K562 (cell line): ENCODE measurements at regions not wholly inside any gene's neighbourhood (a gene's known extent, or its start where the extent isn't known, plus 50 kb on each side); places are given as distances from the start of the nearest gene placed in this dataset.
A peak's percentile ranks its signal among the peaks of the same experiment; 100 is the strongest.

Experiments
- ATAC-seq: fragments of 200-7000 bp; cut with Tn5 transposase; 3 replicates; pipeline ENCODE4 v1.9.1; 2020; ENCODE audit warnings: moderate library complexity
- BruUV-seq: library from RNA; stranded (reverse); fragments of 400-500 nt; replicated peaks from 2 replicates; lab custom pipeline; 2021; lab: Mats Ljungman, UMichigan
- CTCF ChIA-PET: fragments of 300-600 bp; formaldehyde crosslinking; extraction: SDS; loops from one replicate; lab custom pipeline; 2021; ENCODE audit warnings: low intra/inter-chr PET ratio; lab: Yijun Ruan, JAX
- POLR2A ChIA-PET: fragments of 300-600, 350-650 bp; sonication (Branson Sonifier 250); formaldehyde crosslinking; extraction: SDS; loops from one replicate; lab custom pipeline; 2021; ENCODE audit warnings: antibody characterized with exemption, inconsistent platforms; lab: Yijun Ruan, JAX
- DNase-seq, 4 experiments: peaks; one replicate each; pipeline versions ENCODE4 v3.0.0 to v3.0.0-alpha.2; 2011 to 2018; ENCODE audit warnings: low spot score in 3 of 4, mixed read lengths in 3 of 4; ENCODE audit errors: extremely low read depth in 1 of 4
- FAIRE-seq: peaks from 2 replicates; lab custom pipeline; 2011; peaks lifted over from hg19 to GRCh38; lab: Jason Lieb, UNC
- H2AFZ ChIP-seq: 2 replicates; pipeline ENCODE4 v1.6.0; 2011; ENCODE audit warnings: low read depth, low read length, control low read depth, inconsistent platforms
- H3K27ac ChIP-seq: fragments of 200-600 bp; 3 replicates; pipeline ENCODE4 v1.8.0; 2011; ENCODE audit warnings: low read depth, mild to moderate bottlenecking, control low read depth, inconsistent platforms, low read length, moderate library complexity, mixed read lengths; ENCODE audit errors: extremely low read depth
- H3K27me3 ChIP-seq, 2 experiments: fragments of 300-600 bp in 1 of 2; 2 replicates in 1 of 2; 3 replicates in 1 of 2; pipeline versions ENCODE4 v1.6.0 to v1.8.0; 2011; ENCODE audit warnings: inconsistent platforms in 2 of 2, low read length in 2 of 2, mild to moderate bottlenecking in 1 of 2, mixed read lengths in 1 of 2, moderate library complexity in 1 of 2; ENCODE audit not compliant: control insufficient read depth in 2 of 2, insufficient read depth in 2 of 2
- H3K36me3 ChIP-seq: fragments of 300-600 bp; 3 replicates; pipeline ENCODE4 v1.8.0; 2011; ENCODE audit warnings: mild to moderate bottlenecking, low read length, inconsistent platforms; ENCODE audit not compliant: control insufficient read depth, insufficient read depth
- H3K4me1 ChIP-seq, 2 experiments: fragments of 200-600 bp in 1 of 2; replicated peaks in 1 of 2; 2 replicates in 1 of 2; 3 replicates in 1 of 2; pipeline versions ENCODE4 v1.5.1 to v1.8.0; 2011; ENCODE audit warnings: inconsistent platforms in 2 of 2, low read length in 2 of 2, mild to moderate bottlenecking in 1 of 2, mixed read lengths in 1 of 2, moderate library complexity in 1 of 2; ENCODE audit not compliant: control insufficient read depth in 2 of 2, insufficient read depth in 2 of 2
- H3K4me2 ChIP-seq: 2 replicates; pipeline ENCODE4 v1.6.1; 2011; ENCODE audit warnings: low read length, control low read depth, inconsistent platforms, mixed read lengths; ENCODE audit not compliant: insufficient read depth
- H3K4me3 ChIP-seq: fragments of 200-600 bp; sonication (generic), shearing (Covaris generic); 2 replicates; pipeline ENCODE4 v1.5.1; 2016; ENCODE audit warnings: control low read depth, inconsistent platforms
- H3K79me2 ChIP-seq: fragments of 200-600 bp; 3 replicates; pipeline ENCODE4 v1.8.0; 2011; ENCODE audit warnings: low read length, inconsistent platforms; ENCODE audit not compliant: control insufficient read depth, insufficient read depth
- H3K9ac ChIP-seq, 2 experiments: 2 replicates each; pipeline versions ENCODE4 v1.6.0 to v1.6.1; 2011; ENCODE audit warnings: low read depth in 2 of 2, low read length in 2 of 2, control low read depth in 1 of 2, inconsistent platforms in 1 of 2, mild to moderate bottlenecking in 1 of 2, mixed read lengths in 1 of 2; ENCODE audit not compliant: insufficient read depth in 1 of 2
- H3K9me1 ChIP-seq: one replicate; pipeline ENCODE4 v1.6.0; 2011; ENCODE audit warnings: inconsistent platforms, mild to moderate bottlenecking, low read length, moderate library complexity; ENCODE audit not compliant: control insufficient read depth, insufficient read depth
- H3K9me3 ChIP-seq: replicated peaks from 2 replicates; pipeline ENCODE4 v1.5.1; 2011; ENCODE audit warnings: low read depth, low read length, inconsistent platforms; ENCODE audit not compliant: control insufficient read depth, insufficient read depth
- H4K20me1 ChIP-seq: replicated peaks from 2 replicates; pipeline ENCODE4 v1.6.1; 2011; ENCODE audit warnings: low read length, inconsistent platforms, mixed read lengths; ENCODE audit not compliant: control insufficient read depth, insufficient read depth
- C11orf30 ChIP-seq: fragments of 450-650 bp; IDR thresholded peaks from 2 replicates; pipeline ENCODE4 v1.6.1; 2016; ENCODE audit warnings: low read depth, mild to moderate bottlenecking
- CAMTA2 ChIP-seq: fragments of 250-450 bp; sonication (Bioruptor Pico); conservative IDR thresholded peaks from 2 replicates; pipeline ENCODE4 v1.5.1; 2022
- CREM ChIP-seq: IDR thresholded peaks from 2 replicates; pipeline ENCODE4 v1.6.1; 2014; ENCODE audit warnings: antibody characterized with exemption, low read depth
- DACH1 ChIP-seq: fragments of 450-650 bp; IDR thresholded peaks from 2 replicates; pipeline ENCODE4 v1.6.1; 2018; ENCODE audit not compliant: partially characterized antibody
- GABPA ChIP-seq: fragments of 200-800 bp; sonication (Bioruptor generic); conservative IDR thresholded peaks from 2 replicates; pipeline ENCODE4 v1.6.1; 2016; ENCODE audit warnings: low read depth, missing genetic modification characterization, missing compliant biosample characterization
- GTF2E2 ChIP-seq: fragments of 200-800 bp; sonication (Bioruptor generic); IDR thresholded peaks from 2 replicates; pipeline ENCODE4 v1.6.1; 2016; ENCODE audit warnings: missing genetic modification characterization, missing compliant biosample characterization
- JUND ChIP-seq, 2 experiments: IDR thresholded peaks; 2 replicates in 1 of 2; 3 replicates in 1 of 2; pipeline ENCODE4 v1.6.1; 2011; ENCODE audit warnings: borderline replicate concordance in 2 of 2, low read depth in 2 of 2, low read length in 2 of 2, improper control_type of control experiment in 1 of 2, missing biosample characterization in 1 of 2, missing genetic modification characterization in 1 of 2, missing genetic modification reagents in 1 of 2
- MAFF ChIP-seq: IDR thresholded peaks from 2 replicates; pipeline ENCODE4 v1.6.1; 2012; ENCODE audit warnings: low read length, improper control_type of control experiment
- MAFG ChIP-seq: fragments of 450-650 bp; conservative IDR thresholded peaks from 2 replicates; pipeline ENCODE4 v1.6.1; 2016; ENCODE audit warnings: missing genetic modification characterization, missing compliant biosample characterization
- MAFK ChIP-seq: IDR thresholded peaks from 2 replicates; pipeline ENCODE4 v1.6.1; 2011; ENCODE audit warnings: low read length, improper control_type of control experiment
- SIN3B ChIP-seq: fragments of 450-650 bp; IDR thresholded peaks from 2 replicates; pipeline ENCODE4 v1.6.1; 2017; ENCODE audit warnings: low read depth, mild to moderate bottlenecking, moderate library complexity
- SMAD1 ChIP-seq: fragments of 150-350 bp; IDR thresholded peaks from 2 replicates; pipeline ENCODE4 v1.6.1; 2014; ENCODE audit warnings: low read length, low read depth; ENCODE audit not compliant: partially characterized antibody
- SPI1 ChIP-seq: IDR thresholded peaks from 2 replicates; pipeline ENCODE4 v1.6.1; 2011; ENCODE audit warnings: low read depth, low read length, control low read depth, borderline replicate concordance
- ZNF316 ChIP-seq: fragments of 450-650 bp; IDR thresholded peaks from 2 replicates; pipeline ENCODE4 v1.6.1; 2016
- WGBS: fragments of 100-300 bp; shearing (Covaris generic); methylation state at CpG from one replicate; pipeline ENCODE4 v1.1.6; 2016; ENCODE audit warnings: low coverage, mixed read lengths; ENCODE audit not compliant: insufficient coverage; ENCODE audit errors: missing lambda C conversion rate; 5-methylcytosine and 5-hydroxymethylcytosine counted together
- in situ Hi-C: fragments of 300-500 bp; cut with MboI; formaldehyde crosslinking; loops from 4 replicates; pipeline ENCODE4 v1.15.0; 2018; ENCODE audit warnings: inconsistent platforms, mixed read lengths
- intact Hi-C: fragments of 100-400 bp; cut with micrococcal nuclease; formaldehyde crosslinking; loops from 2 replicates; pipeline ENCODE4 v1.14.2; 2022
- TF ChIP-seq, protein P1 (sequence below), 2 experiments: fragments of 450-650 bp in 1 of 2; sonication (generic) in 1 of 2; formaldehyde crosslinking in 1 of 2; IDR thresholded peaks in 1 of 2; conservative IDR thresholded peaks in 1 of 2; 2 replicates each; pipeline versions ENCODE4 v1.6.1 to v1.8.1; 2016 to 2023; ENCODE audit warnings: mild to moderate bottlenecking in 2 of 2, moderate library complexity in 2 of 2, inconsistent platforms in 1 of 2, missing genetic modification reagents in 1 of 2
- TF ChIP-seq, protein P2 (sequence below), 2 experiments: IDR thresholded peaks in 1 of 2; conservative IDR thresholded peaks in 1 of 2; 2 replicates each; pipeline ENCODE4 v1.6.1; 2016; ENCODE audit warnings: low read depth in 2 of 2, mild to moderate bottlenecking in 1 of 2, missing compliant biosample characterization in 1 of 2, missing genetic modification characterization in 1 of 2, moderate library complexity in 1 of 2

DNA sequence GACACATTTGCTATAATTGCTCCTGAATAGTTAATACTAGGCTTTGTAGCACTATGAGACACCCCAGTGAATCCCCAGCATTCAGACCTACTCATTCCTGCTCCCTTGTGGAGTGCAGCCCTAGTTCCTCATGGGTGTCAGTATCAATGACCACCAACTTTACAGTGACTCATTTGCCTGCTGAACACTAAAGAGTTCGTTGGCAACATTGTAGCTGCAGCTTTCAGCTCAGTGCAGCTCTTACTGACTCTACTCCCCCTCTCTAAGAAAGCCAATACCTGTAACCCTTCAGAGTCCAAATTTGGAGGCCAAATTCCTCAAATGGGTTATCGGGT, 127.1 kb upstream of the MTPN start (continued):
- TF ChIP-seq JUND (IDR thresholded peaks at IDR 0.05; ENCODE audit: borderline replicate concordance, low read depth, low read length) (peak; percentile 56; the same call in 1 of the 2 replicates), JUND (tag; IDR thresholded peaks at IDR 0.05; ENCODE audit: borderline replicate concordance, low read depth, low read length) (no peak; the same call in 2 of the 3 replicates), GABPA (tag) (no peak), CREM (peak; percentile 44; the same call in 1 of the 2 replicates)
- TF ChIP-seq, protein P1, sequence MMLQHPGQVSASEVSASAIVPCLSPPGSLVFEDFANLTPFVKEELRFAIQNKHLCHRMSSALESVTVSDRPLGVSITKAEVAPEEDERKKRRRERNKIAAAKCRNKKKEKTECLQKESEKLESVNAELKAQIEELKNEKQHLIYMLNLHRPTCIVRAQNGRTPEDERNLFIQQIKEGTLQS (IDR thresholded peaks at IDR 0.05): peak; percentile 27; the same call in 1 of the 2 replicates
- TF ChIP-seq, protein P1 (CRISPR knock-in tag; conservative IDR thresholded peaks at IDR 0.05): no peak

DNA sequence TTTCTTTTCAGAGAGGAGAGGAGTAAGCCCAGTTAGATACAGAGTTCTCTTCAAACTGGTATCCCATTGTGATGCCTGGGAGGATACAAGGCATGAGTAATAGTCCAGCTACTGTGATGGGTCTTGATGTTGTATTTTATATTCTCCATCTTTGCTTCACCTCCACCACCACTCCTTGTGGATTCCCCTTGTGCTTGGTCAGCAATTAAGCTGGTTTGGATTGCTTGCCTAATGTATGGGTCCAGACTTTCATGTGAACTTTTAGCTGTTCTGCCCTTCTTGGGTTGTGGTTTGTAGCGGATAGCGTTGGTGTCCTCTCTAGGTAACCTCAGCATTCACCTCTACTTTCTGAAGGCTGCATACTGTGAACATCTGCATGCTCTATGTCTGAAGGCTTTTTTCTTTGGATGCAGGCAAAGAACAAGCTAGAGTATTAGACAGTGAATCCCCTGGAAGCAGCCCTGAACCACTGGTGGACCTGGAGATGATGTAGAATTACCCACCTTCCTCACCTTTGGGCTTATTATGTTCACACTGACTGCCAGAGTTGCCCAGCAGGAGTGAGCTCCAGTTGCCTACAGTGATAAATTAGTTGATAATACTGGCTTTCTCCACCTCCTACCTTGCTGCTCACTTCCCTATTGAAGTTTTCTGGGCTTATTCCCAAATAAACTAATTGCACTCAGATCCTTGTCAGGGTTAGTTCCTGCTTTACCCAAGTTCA, 126.5 kb upstream of the MTPN start:
- ChIA-PET CTCF (no interaction called here), POLR2A (interaction anchor here (0.6 to 2.6 kb wide), 7 partner anchors 10 to 217 kb away, joined by 3 to 18 read pairs (median 3); no protein-coding TSS in a partner anchor)
- Histone ChIP-seq H3K4me3 (no peak overlapping the region), H3K27me3 (no peaks in the 10 kb centered on the region), H3K79me2 (peaks cover 76% of the 10 kb centered on the region; the same call in 2 of the 3 replicates), H3K9me3 (no peaks in the 10 kb centered on the region; the same call in 1 of the 2 replicates), H3K4me1 (peaks cover 5 to 6% of the 10 kb centered on the region in 2 experiments; a peak in 3 of 5 replicates), H3K27ac (peak overlapping the region; percentile 55; the same call in 1 of the 3 replicates), H3K36me3 (peaks cover 2% of the 10 kb centered on the region; the same call in 1 of the 3 replicates), H2AFZ (peak overlapping the region; percentile 45; the same call in 1 of the 2 replicates), H3K9ac (no peak overlapping the region), H3K9me1 (no peaks in the 10 kb centered on the region), H3K4me2 (peak overlapping the region; percentile 19; the same call in 1 of the 2 replicates), H4K20me1 (no peaks in the 10 kb centered on the region)
- BruUV-seq: no TSS peak
- in situ Hi-C loops: no loop called here
- intact Hi-C loops: no loop called here
- DNase-seq (no peak), FAIRE-seq (no peak), ATAC-seq (peak; percentile 52)
- WGBS: 43% methylated on average over 2 of the region's 2 CpGs
- TF ChIP-seq, protein P2, sequence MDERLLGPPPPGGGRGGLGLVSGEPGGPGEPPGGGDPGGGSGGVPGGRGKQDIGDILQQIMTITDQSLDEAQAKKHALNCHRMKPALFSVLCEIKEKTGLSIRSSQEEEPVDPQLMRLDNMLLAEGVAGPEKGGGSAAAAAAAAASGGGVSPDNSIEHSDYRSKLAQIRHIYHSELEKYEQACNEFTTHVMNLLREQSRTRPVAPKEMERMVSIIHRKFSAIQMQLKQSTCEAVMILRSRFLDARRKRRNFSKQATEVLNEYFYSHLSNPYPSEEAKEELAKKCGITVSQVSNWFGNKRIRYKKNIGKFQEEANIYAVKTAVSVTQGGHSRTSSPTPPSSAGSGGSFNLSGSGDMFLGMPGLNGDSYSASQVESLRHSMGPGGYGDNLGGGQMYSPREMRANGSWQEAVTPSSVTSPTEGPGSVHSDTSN (CRISPR knock-in tag; IDR thresholded peaks at IDR 0.05; ENCODE audit: low read depth): no peak
- TF ChIP-seq, protein P2 (tag; conservative IDR thresholded peaks at IDR 0.05; ENCODE audit: low read depth): peak; percentile 32; the same call in 1 of the 2 replicates
- TF ChIP-seq GTF2E2 (tag) (no peak), MAFK (peak; percentile 51; the same call in 1 of the 2 replicates), ZNF316 (peak; percentile 78), CAMTA2 (CRISPR knock-in tag) (no peak), SPI1 (peak; percentile 27; the same call in 1 of the 2 replicates), MAFG (tag) (peak; percentile 45), SMAD1 (no peak), C11orf30 (peak; percentile 78), MAFF (peak; percentile 50; the same call in 1 of the 2 replicates), DACH1 (no peak), SIN3B (no peak)
